ENCODE measurements at regions not wholly inside any gene's neighbourhood (a gene's known extent, or its start where the extent isn't known, plus 50 kb on each side); places are given as distances from the start of the nearest gene placed in this dataset.
"Not testable (repeated sequence)": the region's sequence is repeated elsewhere in the genome, so short reads cannot be mapped to it uniquely, and the experiment has no call there.

GRCh38 chr4:13816472-13816871 is 188.9 kb upstream of the BOD1L1 start:
- no peak for TF ChIP-seq CTCF (IDR thresholded peaks at IDR 0.05; ENCODE audit: low read depth, low read length)
- H3K36me3 ChIP-seq, result no peaks in the 10 kb centered on the region
- H3K27me3 ChIP-seq (ENCODE audit: insufficient read depth, low read depth, severe bottlenecking), result no peaks in the 10 kb centered on the region
- no peak overlapping the region for H3K27ac ChIP-seq
- DNase-seq, result no peak
- no peaks in the 10 kb centered on the region for H3K9me3 ChIP-seq (ENCODE audit: severe bottlenecking)
- no peak overlapping the region for H3K4me3 ChIP-seq (ENCODE audit: low read depth, low read length)

- no peak overlapping the region for H3K4me3 ChIP-seq (ENCODE audit: low read depth, low read length)
- peak; percentile 13 for DNase-seq
- no peaks in the 10 kb centered on the region for H3K9me3 ChIP-seq (ENCODE audit: severe bottlenecking)
- H3K27me3 ChIP-seq (ENCODE audit: insufficient read depth, low read depth, severe bottlenecking), result no peaks in the 10 kb centered on the region
- H3K27ac ChIP-seq, result no peak overlapping the region
- TF ChIP-seq CTCF (IDR thresholded peaks at IDR 0.05; ENCODE audit: low read depth, low read length), result peak; percentile 31; the same call in 1 of the 2 replicates
- no peaks in the 10 kb centered on the region for H3K36me3 ChIP-seq
Observed at GRCh38 chr4:13821522-13821921, 194.0 kb upstream of the BOD1L1 start.

- H3K36me3 ChIP-seq; DNase-seq; H3K9me3 ChIP-seq (ENCODE audit: severe bottlenecking); H3K27me3 ChIP-seq (ENCODE audit: insufficient read depth, low read depth, severe bottlenecking); H3K4me3 ChIP-seq (ENCODE audit: low read depth, low read length); H3K27ac ChIP-seq: not testable (repeated sequence)
Observed at GRCh38 chr4:13825822-13826221, 198.3 kb upstream of the BOD1L1 start.

- TF ChIP-seq CTCF (IDR thresholded peaks at IDR 0.05; ENCODE audit: low read depth, low read length), result no peak
- H3K36me3 ChIP-seq, result no peaks in the 10 kb centered on the region
- DNase-seq, result no peak
- H3K9me3 ChIP-seq (ENCODE audit: severe bottlenecking), result no peaks in the 10 kb centered on the region
- no peak overlapping the region for H3K27ac ChIP-seq
- no peak overlapping the region for H3K4me3 ChIP-seq (ENCODE audit: low read depth, low read length)
- H3K27me3 ChIP-seq (ENCODE audit: insufficient read depth, low read depth, severe bottlenecking), result peaks cover 9% of the 10 kb centered on the region
Observed at GRCh38 chr4:13829457-13829856, 201.9 kb upstream of the BOD1L1 start.

GRCh38 chr4:13830449-13830848 is 202.9 kb upstream of the BOD1L1 start:
- H3K27me3 ChIP-seq (ENCODE audit: insufficient read depth, low read depth, severe bottlenecking), result peaks cover 9% of the 10 kb centered on the region
- H3K36me3 ChIP-seq, result no peaks in the 10 kb centered on the region
- no peak overlapping the region for H3K27ac ChIP-seq
- TF ChIP-seq CTCF (IDR thresholded peaks at IDR 0.05; ENCODE audit: low read depth, low read length), result no peak
- no peaks in the 10 kb centered on the region for H3K9me3 ChIP-seq (ENCODE audit: severe bottlenecking)
- H3K4me3 ChIP-seq (ENCODE audit: low read depth, low read length), result no peak overlapping the region
- DNase-seq, result no peak

- no peak for TF ChIP-seq CTCF (IDR thresholded peaks at IDR 0.05; ENCODE audit: low read depth, low read length)
- H3K4me3 ChIP-seq (ENCODE audit: low read depth, low read length), result no peak overlapping the region
- DNase-seq, result no peak
- no peaks in the 10 kb centered on the region for H3K36me3 ChIP-seq
- H3K27me3 ChIP-seq (ENCODE audit: insufficient read depth, low read depth, severe bottlenecking), result peaks cover 9% of the 10 kb centered on the region
- no peak overlapping the region for H3K27ac ChIP-seq
- no peaks in the 10 kb centered on the region for H3K9me3 ChIP-seq (ENCODE audit: severe bottlenecking)
Observed at GRCh38 chr4:13833171-13833804, 205.8 kb upstream of the BOD1L1 start.
